LNCaP clone FGC (cell line): ENCODE measurements at regions not wholly inside any gene's neighbourhood (a gene's known extent, or its start where the extent isn't known, plus 50 kb on each side); places are given as distances from the start of the nearest gene placed in this dataset.
A peak's percentile ranks its signal among the peaks of the same experiment; 100 is the strongest.
"Not testable (repeated sequence)": the region's sequence is repeated elsewhere in the genome, so short reads cannot be mapped to it uniquely, and the experiment has no call there.

Experiments
- DNase-seq: peaks from one replicate; pipeline ENCODE4 v3.0.0-alpha.2; 2011; ENCODE audit warnings: low read depth
- H3K4me3 ChIP-seq: 2 replicates; pipeline ENCODE4 v1.5.1; 2011; ENCODE audit warnings: mild to moderate bottlenecking, low read depth, low read length, control low read depth
- TF ChIP-seq, protein P1 (sequence below): IDR thresholded peaks from 2 replicates; pipeline ENCODE4 v1.5.1; 2012; ENCODE audit warnings: mild to moderate bottlenecking; ENCODE audit not compliant: control insufficient read depth, insufficient read depth; ENCODE audit errors: extremely low read depth

DNA sequence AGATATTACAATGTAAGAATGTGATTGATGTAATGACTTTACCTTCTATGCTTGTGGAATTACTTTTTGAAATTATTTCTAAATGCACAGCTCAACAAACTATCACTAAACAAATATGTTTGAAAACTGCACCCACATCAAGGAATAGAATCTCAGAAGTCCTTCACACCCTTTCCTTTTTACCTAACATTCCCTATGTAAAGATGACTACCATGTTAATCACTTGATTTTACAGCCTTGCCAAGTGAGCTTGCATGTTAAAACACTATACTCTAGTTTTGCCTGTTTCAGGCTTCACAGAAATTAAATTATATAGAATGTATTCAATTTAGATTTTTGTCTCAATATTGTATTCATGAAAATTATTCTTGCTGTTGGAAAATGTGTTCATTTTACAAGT is 1169.4 kb upstream of the CELF2 start:
- no peak for DNase-seq
- TF ChIP-seq, protein P1, sequence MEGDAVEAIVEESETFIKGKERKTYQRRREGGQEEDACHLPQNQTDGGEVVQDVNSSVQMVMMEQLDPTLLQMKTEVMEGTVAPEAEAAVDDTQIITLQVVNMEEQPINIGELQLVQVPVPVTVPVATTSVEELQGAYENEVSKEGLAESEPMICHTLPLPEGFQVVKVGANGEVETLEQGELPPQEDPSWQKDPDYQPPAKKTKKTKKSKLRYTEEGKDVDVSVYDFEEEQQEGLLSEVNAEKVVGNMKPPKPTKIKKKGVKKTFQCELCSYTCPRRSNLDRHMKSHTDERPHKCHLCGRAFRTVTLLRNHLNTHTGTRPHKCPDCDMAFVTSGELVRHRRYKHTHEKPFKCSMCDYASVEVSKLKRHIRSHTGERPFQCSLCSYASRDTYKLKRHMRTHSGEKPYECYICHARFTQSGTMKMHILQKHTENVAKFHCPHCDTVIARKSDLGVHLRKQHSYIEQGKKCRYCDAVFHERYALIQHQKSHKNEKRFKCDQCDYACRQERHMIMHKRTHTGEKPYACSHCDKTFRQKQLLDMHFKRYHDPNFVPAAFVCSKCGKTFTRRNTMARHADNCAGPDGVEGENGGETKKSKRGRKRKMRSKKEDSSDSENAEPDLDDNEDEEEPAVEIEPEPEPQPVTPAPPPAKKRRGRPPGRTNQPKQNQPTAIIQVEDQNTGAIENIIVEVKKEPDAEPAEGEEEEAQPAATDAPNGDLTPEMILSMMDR, result no peak
- H3K4me3 ChIP-seq, result no peak overlapping the region

DNA sequence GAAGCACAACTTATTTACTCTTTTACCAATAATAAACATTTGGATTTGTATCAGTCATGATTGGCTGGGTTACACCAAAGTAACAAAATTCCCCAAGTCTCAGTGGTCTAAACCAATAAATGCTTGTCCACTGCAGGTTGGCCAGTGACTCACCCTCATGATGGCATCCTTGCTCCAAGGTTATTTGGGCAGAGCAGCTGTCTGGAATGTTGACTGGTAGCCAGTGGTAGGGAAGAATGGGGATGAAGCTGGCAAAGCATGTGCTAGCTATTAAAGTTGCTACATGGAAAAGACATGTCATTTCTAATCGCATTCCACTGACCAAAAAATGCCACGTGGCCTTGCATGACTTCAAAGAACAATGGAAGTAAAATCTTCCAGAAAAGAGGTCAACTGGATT is 1168.7 kb upstream of the CELF2 start:
- TF ChIP-seq, protein P1, result no peak
- no peak for DNase-seq
- H3K4me3 ChIP-seq, result no peak overlapping the region

DNA sequence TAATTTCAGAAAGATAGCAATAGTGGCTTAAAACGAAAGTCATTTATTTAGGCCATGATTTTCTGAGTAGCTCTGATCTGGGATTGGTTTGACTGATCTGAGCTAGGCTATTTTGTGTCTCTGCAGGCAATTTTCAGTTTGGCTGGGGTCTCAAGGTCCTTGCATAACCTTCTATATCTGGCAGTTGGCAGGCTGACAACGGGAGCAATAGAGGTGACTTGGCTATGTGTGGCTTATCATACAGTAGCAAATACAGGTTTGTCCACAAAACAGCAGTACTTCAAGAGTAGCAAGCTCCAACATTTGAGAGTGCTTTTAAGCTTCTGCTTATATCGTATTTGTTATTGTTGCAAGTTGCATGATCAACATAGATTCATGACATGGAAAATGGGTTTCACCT is 1167.3 kb upstream of the CELF2 start:
- TF ChIP-seq, protein P1, result no peak
- no peak overlapping the region for H3K4me3 ChIP-seq
- DNase-seq, result no peak

DNA sequence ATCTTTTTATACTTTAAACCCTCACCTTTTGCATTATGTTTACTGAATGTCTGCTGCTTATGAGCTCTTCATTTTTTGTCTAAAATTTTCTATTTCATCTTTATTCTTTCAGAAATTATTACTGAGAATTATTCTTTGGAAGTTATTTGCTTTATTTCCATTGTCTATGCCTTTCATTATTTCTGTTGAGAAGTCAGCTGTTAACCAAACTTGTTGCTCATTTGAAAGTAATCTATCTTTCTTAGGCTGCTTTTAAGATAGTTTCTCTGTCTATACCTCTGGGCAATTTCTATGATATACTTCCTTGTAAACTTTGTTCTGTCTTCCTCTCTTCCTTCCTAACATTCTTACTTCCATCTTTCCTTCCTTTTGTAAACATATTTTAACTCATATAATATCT is 1165.9 kb upstream of the CELF2 start:
- H3K4me3 ChIP-seq, result no peak overlapping the region
- TF ChIP-seq, protein P1, result no peak
- DNase-seq, result no peak

DNA sequence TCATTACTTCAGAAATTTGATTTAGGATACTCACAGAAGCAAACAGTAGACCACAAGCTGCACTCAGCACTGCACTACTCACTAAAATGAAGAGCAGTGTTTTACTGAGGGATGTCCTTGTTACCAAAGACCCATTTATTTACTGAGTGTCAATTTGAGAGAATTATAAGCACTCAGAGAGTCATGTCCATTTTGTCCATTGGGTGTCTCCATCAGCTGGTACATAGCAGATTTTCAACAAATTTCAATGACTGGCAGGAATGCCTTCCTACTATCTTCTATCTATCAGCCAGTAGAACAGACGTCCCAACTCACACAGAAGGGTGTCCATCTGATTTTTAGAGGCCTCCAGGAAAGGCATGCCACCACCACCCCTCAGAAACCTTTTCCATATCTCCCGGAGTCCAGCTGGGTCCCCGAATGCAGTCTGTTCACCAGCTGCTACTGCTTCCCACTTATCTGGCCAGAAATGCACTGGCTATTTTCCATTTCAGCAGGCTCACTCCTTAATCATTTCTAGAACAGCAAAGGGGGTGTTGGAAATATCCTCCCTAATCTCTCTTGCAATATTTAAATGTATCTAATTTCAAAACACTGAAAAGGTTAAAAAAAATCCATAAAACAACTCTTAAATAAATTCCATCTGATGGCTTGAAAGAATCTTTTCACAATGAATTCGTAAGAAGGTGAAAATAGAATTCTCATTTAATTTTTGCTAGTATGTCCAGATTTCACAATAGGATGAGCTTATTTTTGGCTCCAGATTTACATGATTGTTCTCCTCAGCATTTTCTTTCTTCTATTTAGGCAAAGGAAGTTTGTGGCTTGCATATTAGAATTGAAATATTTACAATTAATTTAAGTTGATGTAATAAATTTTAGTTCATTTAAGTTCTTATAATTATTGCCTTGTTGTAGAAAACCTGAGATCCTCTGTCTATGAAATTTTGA is 1164.0 kb upstream of the CELF2 start:
- TF ChIP-seq, protein P1, result peak; percentile 31
- DNase-seq, result peak; percentile 3
- H3K4me3 ChIP-seq, result no peak overlapping the region

DNA sequence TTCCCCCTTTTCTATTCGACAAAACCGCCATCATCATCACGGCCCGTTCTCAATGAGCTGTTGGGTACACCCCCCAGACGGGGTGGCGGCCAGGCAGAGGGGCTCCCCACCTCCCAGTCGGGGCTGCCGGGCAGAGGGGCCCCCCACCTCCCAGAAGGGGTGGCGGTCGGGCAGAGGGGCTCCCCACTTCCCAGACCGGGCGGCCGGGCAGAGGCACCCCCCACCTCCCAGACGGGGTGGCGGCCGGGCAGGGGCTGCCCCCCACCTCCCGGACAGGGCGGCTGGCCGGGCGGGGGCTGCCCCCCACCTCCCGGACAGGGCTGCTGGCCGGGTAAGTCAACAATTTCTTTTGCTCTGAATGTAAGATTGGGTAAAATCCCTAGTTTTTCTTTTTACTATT is 1162.2 kb upstream of the CELF2 start:
- H3K4me3 ChIP-seq, DNase-seq: not testable (repeated sequence)

DNA sequence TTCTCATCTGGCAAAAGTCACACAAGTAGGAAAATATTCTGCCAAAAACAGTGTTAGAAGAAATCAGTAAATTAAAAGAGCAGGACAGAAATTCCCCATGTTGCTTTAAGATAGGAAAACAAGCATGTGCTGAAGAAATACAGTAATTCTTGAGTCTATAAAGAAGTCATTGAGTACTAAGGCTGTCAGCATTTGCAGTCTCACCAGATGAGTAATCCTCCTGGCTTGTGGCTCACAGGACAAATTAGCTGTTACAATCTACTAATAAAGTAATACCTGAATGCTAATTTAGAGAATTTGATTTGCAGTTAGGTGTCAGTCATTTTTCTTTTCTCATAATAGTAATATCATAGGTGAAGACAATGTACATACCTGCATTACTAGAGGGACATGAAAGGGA is 1158.9 kb upstream of the CELF2 start:
- no peak for DNase-seq
- H3K4me3 ChIP-seq, result no peak overlapping the region
- TF ChIP-seq, protein P1, result no peak
